Neural progenitor cell (in vitro differentiated cells): ENCODE measurements at regions not wholly inside any gene's neighbourhood (a gene's known extent, or its start where the extent isn't known, plus 50 kb on each side); places are given as distances from the start of the nearest gene placed in this dataset.

Experiments used
- EZH2phosphoT487 ChIP-seq: fragments of 200-600 bp; sonication (generic); IDR thresholded peaks from 2 replicates; pipeline ENCODE4 v1.6.1; 2017; ENCODE audit warnings: antibody characterized with exemption
- TF ChIP-seq, protein P1 (sequence below): fragments of 200-600 bp; sonication (generic); IDR thresholded peaks from 2 replicates; pipeline ENCODE4 v1.5.1; 2017; ENCODE audit warnings: antibody characterized with exemption, mild to moderate bottlenecking

GRCh38 chr7:50920031-50920635 lies 137.4 kb upstream of the GRB10 start:
- TF ChIP-seq, protein P1, sequence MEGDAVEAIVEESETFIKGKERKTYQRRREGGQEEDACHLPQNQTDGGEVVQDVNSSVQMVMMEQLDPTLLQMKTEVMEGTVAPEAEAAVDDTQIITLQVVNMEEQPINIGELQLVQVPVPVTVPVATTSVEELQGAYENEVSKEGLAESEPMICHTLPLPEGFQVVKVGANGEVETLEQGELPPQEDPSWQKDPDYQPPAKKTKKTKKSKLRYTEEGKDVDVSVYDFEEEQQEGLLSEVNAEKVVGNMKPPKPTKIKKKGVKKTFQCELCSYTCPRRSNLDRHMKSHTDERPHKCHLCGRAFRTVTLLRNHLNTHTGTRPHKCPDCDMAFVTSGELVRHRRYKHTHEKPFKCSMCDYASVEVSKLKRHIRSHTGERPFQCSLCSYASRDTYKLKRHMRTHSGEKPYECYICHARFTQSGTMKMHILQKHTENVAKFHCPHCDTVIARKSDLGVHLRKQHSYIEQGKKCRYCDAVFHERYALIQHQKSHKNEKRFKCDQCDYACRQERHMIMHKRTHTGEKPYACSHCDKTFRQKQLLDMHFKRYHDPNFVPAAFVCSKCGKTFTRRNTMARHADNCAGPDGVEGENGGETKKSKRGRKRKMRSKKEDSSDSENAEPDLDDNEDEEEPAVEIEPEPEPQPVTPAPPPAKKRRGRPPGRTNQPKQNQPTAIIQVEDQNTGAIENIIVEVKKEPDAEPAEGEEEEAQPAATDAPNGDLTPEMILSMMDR, result no peak
- TF ChIP-seq EZH2phosphoT487, result no peak
